ENCODE measurements at regions not wholly inside any gene's neighbourhood (a gene's known extent, or its start where the extent isn't known, plus 50 kb on each side); places are given as distances from the start of the nearest gene placed in this dataset.

GRCh38 chr5:5649641-5650040 lies 227.2 kb downstream of the ICE1 start:
- intact Hi-C loops (cut with DNase I), result no loop called here
- Histone ChIP-seq H3K4me1 (no peaks in the 10 kb centered on the region), H3K36me3 (no peaks in the 10 kb centered on the region), H3K9me3 (no peaks in the 10 kb centered on the region), H3K27me3 (no peaks in the 10 kb centered on the region), H3K27ac (no peak overlapping the region), H3K4me3 (no peak overlapping the region)
- DNase-seq, result no peak
- TF ChIP-seq CTCF (IDR thresholded peaks at IDR 0.05), result no peak
- no peak for ATAC-seq
- WGBS, 2 donors, result 58 to 68% methylated on average over 5 of the region's 5 CpGs
- FAIRE-seq, result no peak

- no peak for FAIRE-seq
- intact Hi-C loops (cut with DNase I), result no loop called here
- DNase-seq, result no peak
- H3K36me3 ChIP-seq, result no peaks in the 10 kb centered on the region
- no peak for ATAC-seq
- TF ChIP-seq CTCF (IDR thresholded peaks at IDR 0.05), result no peak
- H3K27ac ChIP-seq, result no peak overlapping the region
- no peaks in the 10 kb centered on the region for H3K9me3 ChIP-seq
- 61 to 73% methylated on average over 7 of the region's 7 CpGs for WGBS, 2 donors
- no peaks in the 10 kb centered on the region for H3K4me1 ChIP-seq
- H3K27me3 ChIP-seq, result no peaks in the 10 kb centered on the region
- H3K4me3 ChIP-seq, result no peak overlapping the region
These were observed 226.2 kb downstream of the ICE1 start for GRCh38 chr5:5648694-5649093.

- no peak for TF ChIP-seq CTCF (IDR thresholded peaks at IDR 0.05)
- no peak for FAIRE-seq
- DNase-seq, result no peak
- Histone ChIP-seq H3K9me3 (no peaks in the 10 kb centered on the region), H3K4me3 (no peak overlapping the region), H3K36me3 (no peaks in the 10 kb centered on the region), H3K27me3 (no peaks in the 10 kb centered on the region), H3K27ac (no peak overlapping the region), H3K4me1 (no peaks in the 10 kb centered on the region)
- no peak for ATAC-seq
- 73 to 91% methylated on average over 5 of the region's 5 CpGs for WGBS, 2 donors
- intact Hi-C loops (cut with DNase I), result no loop called here
These were observed 223.4 kb downstream of the ICE1 start for GRCh38 chr5:5645891-5646290.

DNA sequence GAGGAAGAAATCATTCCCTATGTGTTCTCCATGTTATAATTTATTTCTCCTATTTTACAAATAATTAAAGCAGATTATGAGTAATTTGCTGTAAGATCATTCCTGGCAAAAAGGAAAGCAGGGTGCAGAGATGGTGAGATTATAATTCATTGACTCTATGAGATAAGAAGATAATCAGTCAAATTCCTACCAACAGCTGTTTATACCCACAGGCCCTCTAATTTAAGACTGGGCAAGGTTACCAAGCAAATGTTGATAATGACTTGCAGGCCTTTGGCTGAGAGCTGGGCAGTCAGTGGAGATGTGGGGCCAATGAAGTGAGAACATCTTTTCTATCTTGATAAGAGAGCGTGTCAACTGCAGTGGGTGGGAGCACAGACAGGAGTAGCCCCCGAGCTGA lies 222.7 kb downstream of the ICE1 start:
- ATAC-seq, result no peak
- Histone ChIP-seq H3K27ac (no peak overlapping the region), H3K4me3 (no peak overlapping the region), H3K36me3 (no peaks in the 10 kb centered on the region), H3K9me3 (no peaks in the 10 kb centered on the region), H3K27me3 (no peaks in the 10 kb centered on the region), H3K4me1 (no peaks in the 10 kb centered on the region)
- 36 to 49% methylated on average over 2 of the region's 2 CpGs for WGBS, 2 donors
- TF ChIP-seq CTCF (IDR thresholded peaks at IDR 0.05), result no peak
- no peak for DNase-seq
- intact Hi-C loops (cut with DNase I), result no loop called here
- FAIRE-seq, result no peak

GRCh38 chr5:5644249-5644648 lies 221.8 kb downstream of the ICE1 start:
- Histone ChIP-seq H3K4me3 (no peak overlapping the region), H3K27ac (no peak overlapping the region), H3K9me3 (no peaks in the 10 kb centered on the region), H3K27me3 (no peaks in the 10 kb centered on the region), H3K4me1 (no peaks in the 10 kb centered on the region), H3K36me3 (no peaks in the 10 kb centered on the region)
- intact Hi-C loops (cut with DNase I), result no loop called here
- ATAC-seq, result no peak
- DNase-seq, result no peak
- TF ChIP-seq CTCF (IDR thresholded peaks at IDR 0.05), result no peak
- 48 to 72% methylated on average over 6 of the region's 6 CpGs for WGBS, 2 donors
- no peak for FAIRE-seq
